Activated naive CD4-positive, alpha-beta T cell treated with anti-CD3 and anti-CD28 coated beads, Interleukin-2, amount 10 ng/mL, durations not matched to agents 7 days and 5 days (primary cell): ENCODE measurements at regions not wholly inside any gene's neighbourhood (a gene's known extent, or its start where the extent isn't known, plus 50 kb on each side); places are given as distances from the start of the nearest gene placed in this dataset.

Experiments used
- CTCF ChIA-PET: fragments of 350-600 bp; sonication (Branson Sonifier 250); formaldehyde crosslinking; loops from one replicate; lab custom pipeline; 2021; ENCODE audit warnings: antibody characterized with exemption; lab: Charles Lee
- DNase-seq: peaks from one replicate; pipeline ENCODE4 v3.0.0-alpha.2; 2020
- H3K27ac Mint-ChIP-seq: one replicate; pipeline ENCODE4 v1.8.0; 2021; ENCODE audit warnings: mild to moderate bottlenecking, moderate library complexity, mixed read lengths
- H3K27me3 Mint-ChIP-seq: one replicate; pipeline ENCODE4 v1.8.0; 2021; ENCODE audit warnings: mild to moderate bottlenecking, mixed read lengths
- H3K36me3 Mint-ChIP-seq: one replicate; pipeline ENCODE4 v1.8.0; 2021; ENCODE audit warnings: mixed read lengths
- H3K4me1 Mint-ChIP-seq: one replicate; pipeline ENCODE4 v1.8.0; 2021; ENCODE audit warnings: mixed read lengths
- H3K4me3 Mint-ChIP-seq: one replicate; pipeline ENCODE4 v1.8.0; 2021; ENCODE audit warnings: mild to moderate bottlenecking, moderate library complexity, mixed read lengths
- H3K9me3 Mint-ChIP-seq: one replicate; pipeline ENCODE4 v1.8.0; 2021; ENCODE audit warnings: mixed read lengths

- CTCF ChIA-PET = interaction anchor here (0.6 kb wide), 1 partner anchor 27 kb away, joined by 3 read pairs; no protein-coding TSS in a partner anchor
- H3K27ac Mint-ChIP-seq = no peak overlapping the region
- no peak overlapping the region for H3K4me3 Mint-ChIP-seq
- H3K36me3 Mint-ChIP-seq = no peaks in the 10 kb centered on the region
- H3K4me1 Mint-ChIP-seq = no peaks in the 10 kb centered on the region
- H3K27me3 Mint-ChIP-seq = no peaks in the 10 kb centered on the region
- no peak for DNase-seq
- no peaks in the 10 kb centered on the region for H3K9me3 Mint-ChIP-seq
These were observed 147.9 kb upstream of the VANGL1 start for GRCh38 chr1:115493834-115494233.

- Mint-ChIP-seq H3K4me3 (no peak overlapping the region), H3K4me1 (no peaks in the 10 kb centered on the region), H3K27ac (no peak overlapping the region), H3K27me3 (no peaks in the 10 kb centered on the region), H3K36me3 (no peaks in the 10 kb centered on the region), H3K9me3 (no peaks in the 10 kb centered on the region)
- no peak for DNase-seq
- CTCF ChIA-PET = interaction anchor here (0.6 kb wide), 1 partner anchor 26 kb away, joined by 3 read pairs; no protein-coding TSS in a partner anchor
These were observed 148.9 kb upstream of the VANGL1 start for GRCh38 chr1:115492880-115493279.

GRCh38 chr1:115492019-115492595 lies 149.7 kb upstream of the VANGL1 start:
- H3K4me3 Mint-ChIP-seq = no peak overlapping the region
- H3K4me1 Mint-ChIP-seq = no peaks in the 10 kb centered on the region
- H3K36me3 Mint-ChIP-seq = no peaks in the 10 kb centered on the region
- H3K27ac Mint-ChIP-seq = no peak overlapping the region
- no peaks in the 10 kb centered on the region for H3K9me3 Mint-ChIP-seq
- CTCF ChIA-PET = no interaction called here
- no peaks in the 10 kb centered on the region for H3K27me3 Mint-ChIP-seq
- DNase-seq = no peak

GRCh38 chr1:115491298-115492018 lies 150.3 kb upstream of the VANGL1 start:
- CTCF ChIA-PET = no interaction called here
- Mint-ChIP-seq H3K4me3 (no peak overlapping the region), H3K9me3 (no peaks in the 10 kb centered on the region), H3K4me1 (no peaks in the 10 kb centered on the region), H3K27ac (no peak overlapping the region), H3K36me3 (no peaks in the 10 kb centered on the region), H3K27me3 (no peaks in the 10 kb centered on the region)
- no peak for DNase-seq

DNA sequence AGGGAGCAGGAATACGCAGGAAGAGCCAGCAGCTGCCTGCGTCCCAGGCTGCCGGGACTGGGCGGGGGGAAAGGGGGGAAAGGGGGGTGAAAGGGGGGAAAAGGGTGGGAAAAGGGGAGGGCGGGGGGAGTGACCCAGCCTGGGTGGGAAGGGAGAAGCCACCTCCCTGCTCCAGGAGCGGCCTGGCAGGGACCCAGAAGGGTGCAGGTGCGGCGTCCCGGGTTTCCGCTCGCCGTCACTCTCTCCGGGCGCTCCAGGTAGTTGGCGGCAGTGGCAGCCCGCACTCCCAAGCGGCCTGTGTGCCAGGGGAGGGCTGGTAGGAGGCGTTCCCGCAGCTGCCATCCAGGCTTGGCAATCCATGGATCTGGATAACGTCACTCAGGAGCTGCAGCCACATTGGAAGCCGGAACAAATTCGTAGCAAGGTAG lies 141.0 kb upstream of the NGF start:
- no peak overlapping the region for H3K27ac Mint-ChIP-seq
- H3K36me3 Mint-ChIP-seq = no peaks in the 10 kb centered on the region
- H3K9me3 Mint-ChIP-seq = no peaks in the 10 kb centered on the region
- H3K27me3 Mint-ChIP-seq = peaks cover 5% of the 10 kb centered on the region
- CTCF ChIA-PET = no interaction called here
- DNase-seq = no peak
- H3K4me1 Mint-ChIP-seq = no peaks in the 10 kb centered on the region
- no peak overlapping the region for H3K4me3 Mint-ChIP-seq

DNA sequence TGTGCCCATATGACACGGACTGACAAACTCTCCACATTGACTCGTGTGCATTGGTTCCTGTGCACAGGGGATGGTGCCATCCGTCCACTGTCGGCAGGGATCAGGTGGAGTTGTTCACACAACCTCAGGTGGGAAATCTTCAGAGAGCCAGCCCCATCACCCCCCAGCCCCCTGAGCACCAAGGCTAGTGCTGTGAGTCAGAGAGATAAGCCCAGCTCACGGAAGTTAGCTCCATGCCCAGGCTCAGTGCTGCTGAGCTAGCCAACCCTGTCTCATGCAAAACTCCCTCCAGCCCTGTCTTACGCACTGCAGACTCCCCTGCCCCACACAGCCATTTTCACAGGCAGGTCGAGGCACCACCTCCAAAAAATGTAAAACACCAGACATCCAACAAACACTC lies 139.0 kb upstream of the NGF start:
- CTCF ChIA-PET = no interaction called here

DNA sequence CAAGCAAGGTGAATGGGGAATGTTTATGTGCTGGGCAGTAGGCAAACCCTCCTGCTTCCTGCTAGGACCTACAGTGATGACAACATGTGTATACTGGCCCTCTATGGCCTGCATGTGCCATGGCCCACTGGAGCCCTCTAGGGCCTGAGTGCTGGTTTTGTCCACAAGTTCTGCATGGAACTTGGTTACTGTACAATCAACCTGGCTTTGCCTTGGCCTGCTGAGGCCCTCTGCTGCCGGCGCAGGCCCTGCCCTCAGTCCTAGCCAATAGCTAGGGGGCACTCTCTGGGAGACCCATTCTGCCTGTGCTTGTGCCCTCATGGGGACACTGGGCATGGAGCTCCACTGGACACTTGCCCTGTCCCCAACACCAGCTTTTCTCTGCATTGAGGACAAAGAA lies 138.6 kb upstream of the NGF start:
- no peak overlapping the region for H3K27ac Mint-ChIP-seq
- no peaks in the 10 kb centered on the region for H3K4me1 Mint-ChIP-seq
- CTCF ChIA-PET = no interaction called here
- H3K36me3 Mint-ChIP-seq = no peaks in the 10 kb centered on the region
- no peak for DNase-seq
- H3K9me3 Mint-ChIP-seq = no peaks in the 10 kb centered on the region
- H3K4me3 Mint-ChIP-seq = no peak overlapping the region
- no peaks in the 10 kb centered on the region for H3K27me3 Mint-ChIP-seq

More for the DNA sequence above, 139.0 kb upstream of the NGF start:
- Mint-ChIP-seq H3K4me1 (no peaks in the 10 kb centered on the region), H3K36me3 (no peaks in the 10 kb centered on the region), H3K27me3 (peaks cover 4% of the 10 kb centered on the region), H3K27ac (no peak overlapping the region), H3K4me3 (no peak overlapping the region), H3K9me3 (no peaks in the 10 kb centered on the region)
- DNase-seq = no peak

GRCh38 chr1:115475901-115476300 lies 137.9 kb upstream of the NGF start:
- DNase-seq = no peak
- H3K4me1 Mint-ChIP-seq = no peaks in the 10 kb centered on the region
- H3K36me3 Mint-ChIP-seq = no peaks in the 10 kb centered on the region
- H3K4me3 Mint-ChIP-seq = no peak overlapping the region
- CTCF ChIA-PET = no interaction called here
- H3K9me3 Mint-ChIP-seq = no peaks in the 10 kb centered on the region
- no peak overlapping the region for H3K27ac Mint-ChIP-seq
- no peaks in the 10 kb centered on the region for H3K27me3 Mint-ChIP-seq

DNA sequence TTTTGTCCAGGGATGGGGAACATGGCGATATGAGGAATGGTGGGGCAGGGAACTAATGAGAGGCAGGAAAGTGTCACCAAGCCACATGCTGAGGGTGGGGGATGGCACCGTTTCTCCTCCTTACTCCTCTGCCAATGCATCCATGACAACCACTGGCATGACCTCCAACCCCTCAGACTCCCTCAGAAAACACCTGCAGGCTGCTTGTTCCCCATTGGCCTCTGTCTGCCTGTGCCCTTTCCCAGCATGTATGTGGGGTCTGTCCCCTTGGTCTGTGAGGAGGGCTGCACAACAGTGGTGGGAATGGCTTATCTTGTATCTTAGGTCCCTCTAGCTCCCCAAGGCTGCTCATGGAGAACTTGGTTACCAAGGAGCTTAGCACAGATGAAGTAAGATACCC lies 137.2 kb upstream of the NGF start:
- Mint-ChIP-seq H3K36me3 (no peaks in the 10 kb centered on the region), H3K9me3 (no peaks in the 10 kb centered on the region), H3K4me1 (no peaks in the 10 kb centered on the region), H3K27ac (no peak overlapping the region), H3K4me3 (no peak overlapping the region), H3K27me3 (no peaks in the 10 kb centered on the region)
- no peak for DNase-seq
- CTCF ChIA-PET = no interaction called here

- Mint-ChIP-seq H3K9me3 (no peaks in the 10 kb centered on the region), H3K4me1 (no peaks in the 10 kb centered on the region), H3K36me3 (no peaks in the 10 kb centered on the region), H3K27ac (no peak overlapping the region), H3K4me3 (no peak overlapping the region), H3K27me3 (no peaks in the 10 kb centered on the region)
- DNase-seq = no peak
- CTCF ChIA-PET = no interaction called here
These were observed 136.0 kb upstream of the NGF start for GRCh38 chr1:115473986-115474565.

- H3K4me1 Mint-ChIP-seq = no peaks in the 10 kb centered on the region
- no peak overlapping the region for H3K4me3 Mint-ChIP-seq
- CTCF ChIA-PET = interaction anchor here (0.7 to 3.8 kb wide), 6 partner anchors 11 to 333 kb away, joined by 3 to 21 read pairs (median 4); no protein-coding TSS in a partner anchor
- DNase-seq = peak; percentile 33
- H3K27ac Mint-ChIP-seq = no peak overlapping the region
- H3K27me3 Mint-ChIP-seq = no peaks in the 10 kb centered on the region
- no peaks in the 10 kb centered on the region for H3K36me3 Mint-ChIP-seq
- H3K9me3 Mint-ChIP-seq = no peaks in the 10 kb centered on the region
These were observed 131.8 kb upstream of the NGF start for GRCh38 chr1:115469703-115470476.

- no peak overlapping the region for H3K27ac Mint-ChIP-seq
These were observed 129.7 kb upstream of the NGF start for GRCh38 chr1:115467790-115468189.

DNA sequence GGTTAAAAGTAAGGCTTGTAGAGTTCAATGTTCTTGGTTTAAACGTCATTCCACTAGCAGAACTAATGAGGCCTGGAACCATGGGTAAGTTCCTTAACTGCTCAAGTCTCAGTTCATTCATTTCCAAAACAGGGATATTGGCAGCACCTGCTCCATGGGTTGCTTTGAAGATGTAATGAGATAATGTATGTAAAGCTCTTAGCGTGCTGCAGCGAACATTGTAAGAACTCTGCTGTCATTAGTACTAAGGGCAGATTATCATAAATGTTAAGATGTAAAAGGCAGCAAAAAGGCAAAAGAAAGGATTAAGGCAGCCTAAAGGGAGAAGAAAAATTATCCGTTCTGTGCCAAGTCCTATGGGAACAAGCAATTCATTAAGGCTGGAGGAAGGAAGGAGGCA lies 129.1 kb upstream of the NGF start:
- Mint-ChIP-seq H3K36me3 (no peaks in the 10 kb centered on the region), H3K4me1 (no peaks in the 10 kb centered on the region), H3K27me3 (no peaks in the 10 kb centered on the region), H3K4me3 (no peak overlapping the region), H3K27ac (no peak overlapping the region), H3K9me3 (no peaks in the 10 kb centered on the region)
- CTCF ChIA-PET = interaction anchor here (0.6 to 3.8 kb wide), 3 partner anchors 26 to 1021 kb away, joined by 3 to 21 read pairs (median 4); no protein-coding TSS in a partner anchor
- DNase-seq = no peak

More at GRCh38 chr1:115467790-115468189, 129.7 kb upstream of the NGF start:
- DNase-seq = no peak
- H3K9me3 Mint-ChIP-seq = no peaks in the 10 kb centered on the region
- H3K4me3 Mint-ChIP-seq = no peak overlapping the region
- CTCF ChIA-PET = interaction anchor here (3.8 kb wide), 1 partner anchor 330 kb away, joined by 21 read pairs; no protein-coding TSS in a partner anchor
- H3K36me3 Mint-ChIP-seq = no peaks in the 10 kb centered on the region
- H3K4me1 Mint-ChIP-seq = no peaks in the 10 kb centered on the region
- H3K27me3 Mint-ChIP-seq = no peaks in the 10 kb centered on the region

- no peak for DNase-seq
- Mint-ChIP-seq H3K27me3 (no peaks in the 10 kb centered on the region), H3K4me3 (no peak overlapping the region), H3K4me1 (no peaks in the 10 kb centered on the region), H3K9me3 (no peaks in the 10 kb centered on the region), H3K36me3 (no peaks in the 10 kb centered on the region), H3K27ac (no peak overlapping the region)
- CTCF ChIA-PET = interaction anchor here (3.8 kb wide), 1 partner anchor 329 kb away, joined by 21 read pairs; no protein-coding TSS in a partner anchor
These were observed 128.4 kb upstream of the NGF start for GRCh38 chr1:115466433-115466832.
